ENCODE measurements at regions not wholly inside any gene's neighbourhood (a gene's known extent, or its start where the extent isn't known, plus 50 kb on each side); places are given as distances from the start of the nearest gene placed in this dataset.
"Not testable (repeated sequence)": the region's sequence is repeated elsewhere in the genome, so short reads cannot be mapped to it uniquely, and the experiment has no call there.

DNA sequence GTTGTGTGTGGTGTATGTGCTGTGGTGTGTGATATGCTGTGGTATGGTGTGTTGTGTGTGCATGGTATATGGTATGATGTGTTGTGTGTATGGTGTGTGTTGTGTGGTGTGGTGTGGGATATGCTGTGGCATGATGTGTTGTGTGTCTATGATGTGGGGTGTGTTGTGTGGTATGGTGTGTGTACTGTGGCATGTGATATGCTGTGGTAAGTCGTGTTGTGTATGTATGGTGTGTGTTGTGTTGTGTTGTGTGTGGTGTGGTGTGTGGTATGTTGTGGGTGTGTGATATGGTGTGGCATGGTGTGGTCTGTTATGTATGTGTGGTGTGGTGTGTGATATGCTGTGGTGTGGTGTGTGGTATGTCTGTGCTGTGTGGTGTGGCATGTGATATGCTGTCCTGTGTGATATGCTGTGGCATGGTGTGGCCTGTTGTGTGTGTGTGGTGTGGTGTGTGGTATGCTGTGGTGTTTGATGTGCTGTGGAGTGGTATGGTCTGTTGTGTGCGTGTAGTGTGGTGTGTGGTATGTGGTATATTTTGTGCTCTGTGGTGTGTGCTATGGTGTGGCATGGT, 318.0 kb downstream of the PTPRU start:
- Histone ChIP-seq H3K4me3 (ENCODE audit: low read depth in 1 of 2, low read length in 2 of 2) (no peak overlapping the region), H3K27me3 (ENCODE audit: control insufficient read depth in 1 of 2, insufficient read depth in 2 of 2, low read length in 2 of 2) (no peaks in the 10 kb centered on the region), H3K4me1 (ENCODE audit: control insufficient read depth in 1 of 2, insufficient read depth in 2 of 2, low read length in 2 of 2) (no peaks in the 10 kb centered on the region), H3K36me3 (ENCODE audit: control insufficient read depth in 1 of 2, insufficient read depth in 2 of 2, low read length in 2 of 2) (no peaks in the 10 kb centered on the region), H3K9me3 (ENCODE audit: control insufficient read depth in 1 of 2, low read length in 2 of 2) (no peaks in the 10 kb centered on the region), H3K9ac (ENCODE audit: low read depth in 1 of 2, low read length in 2 of 2) (no peak overlapping the region), H3K27ac (ENCODE audit: low read depth, low read length) (no peak overlapping the region)

DNA sequence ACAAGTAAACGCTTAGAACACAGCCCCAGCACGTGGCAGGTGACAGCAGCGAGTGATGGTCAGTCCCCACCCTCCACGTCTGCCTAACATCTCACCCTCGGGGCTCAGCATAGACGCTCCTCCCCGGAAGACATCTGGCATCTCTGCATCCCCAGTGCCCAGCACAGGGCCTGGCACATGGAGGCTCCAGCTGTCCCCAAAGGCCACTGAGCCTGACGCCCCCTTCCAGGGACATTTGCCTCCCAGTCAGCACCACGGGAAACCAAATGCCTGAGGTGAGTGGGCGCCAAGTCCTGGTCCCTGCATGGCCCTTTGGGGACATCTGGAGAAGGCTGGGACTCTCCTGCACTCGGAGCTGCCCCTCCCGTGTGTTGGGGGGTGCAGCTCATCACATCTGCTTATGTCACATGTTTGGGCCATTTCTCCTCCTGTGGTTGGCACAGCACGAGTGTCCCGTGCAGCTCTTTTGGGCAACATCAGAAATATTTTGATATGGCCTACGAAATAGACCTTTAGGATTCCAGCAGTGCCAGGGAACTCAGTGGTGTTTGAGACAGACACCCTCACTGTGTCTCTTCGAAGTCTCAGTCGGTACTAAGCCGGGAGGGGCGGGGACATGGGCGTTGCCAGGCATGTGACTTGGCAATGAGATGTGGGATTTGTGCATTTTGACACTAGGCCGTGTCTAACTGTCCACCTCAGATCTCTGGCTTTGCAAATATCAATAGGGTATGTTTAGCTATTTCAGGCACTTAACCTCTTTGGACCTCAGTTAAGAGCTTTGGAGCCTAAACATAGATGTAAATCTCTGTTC, 315.0 kb downstream of the PTPRU start:
- H3K27me3 ChIP-seq (ENCODE audit: control insufficient read depth in 1 of 2, insufficient read depth in 2 of 2, low read length in 2 of 2) = no peaks in the 10 kb centered on the region
- no peaks in the 10 kb centered on the region for H3K4me1 ChIP-seq (ENCODE audit: control insufficient read depth in 1 of 2, insufficient read depth in 2 of 2, low read length in 2 of 2)
- no peak overlapping the region for H3K27ac ChIP-seq (ENCODE audit: low read depth, low read length)
- no peaks in the 10 kb centered on the region for H3K9me3 ChIP-seq (ENCODE audit: control insufficient read depth in 1 of 2, low read length in 2 of 2)
- no peaks in the 10 kb centered on the region for H3K36me3 ChIP-seq (ENCODE audit: control insufficient read depth in 1 of 2, insufficient read depth in 2 of 2, low read length in 2 of 2)
- no peak overlapping the region for H3K9ac ChIP-seq (ENCODE audit: low read depth in 1 of 2, low read length in 2 of 2)
- H3K4me3 ChIP-seq (ENCODE audit: low read depth in 1 of 2, low read length in 2 of 2) = no peak overlapping the region

DNA sequence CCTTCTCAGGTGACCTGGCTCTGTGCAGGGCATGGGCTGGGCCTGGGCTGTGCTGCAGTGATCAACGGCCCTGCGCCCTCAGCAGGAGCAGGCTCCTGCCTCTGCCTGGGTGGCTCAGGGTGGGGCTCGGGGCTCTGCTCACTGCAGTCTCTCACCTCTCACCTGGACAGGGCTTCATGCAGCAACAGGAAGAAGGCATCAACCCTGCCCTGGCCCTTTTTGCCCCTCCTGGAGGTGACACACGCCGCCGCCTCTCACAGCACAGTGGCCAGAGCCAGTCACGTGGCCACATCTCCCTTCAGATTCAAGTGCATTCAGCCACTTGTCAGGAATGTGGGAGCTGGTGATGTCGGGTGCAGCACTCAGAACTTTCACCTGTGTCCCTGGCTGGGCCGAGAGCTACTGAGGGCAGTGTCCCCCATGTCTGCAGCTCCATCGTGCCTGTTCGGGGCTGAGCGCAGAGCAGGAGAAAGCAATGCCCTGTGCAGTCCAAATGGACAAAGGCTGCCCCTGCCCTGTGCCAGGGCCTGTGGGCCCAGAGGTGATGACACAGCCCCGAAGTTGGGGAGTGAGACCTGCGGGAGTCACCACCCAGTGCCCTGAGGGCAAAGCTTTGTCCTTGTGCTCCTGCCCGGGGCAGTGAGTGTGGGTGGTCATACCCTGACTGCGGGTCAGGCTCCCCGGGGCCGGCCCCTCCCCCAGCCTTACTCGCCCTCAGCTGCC, 314.0 kb downstream of the PTPRU start:
- no peak overlapping the region for H3K27ac ChIP-seq (ENCODE audit: low read depth, low read length)

DNA sequence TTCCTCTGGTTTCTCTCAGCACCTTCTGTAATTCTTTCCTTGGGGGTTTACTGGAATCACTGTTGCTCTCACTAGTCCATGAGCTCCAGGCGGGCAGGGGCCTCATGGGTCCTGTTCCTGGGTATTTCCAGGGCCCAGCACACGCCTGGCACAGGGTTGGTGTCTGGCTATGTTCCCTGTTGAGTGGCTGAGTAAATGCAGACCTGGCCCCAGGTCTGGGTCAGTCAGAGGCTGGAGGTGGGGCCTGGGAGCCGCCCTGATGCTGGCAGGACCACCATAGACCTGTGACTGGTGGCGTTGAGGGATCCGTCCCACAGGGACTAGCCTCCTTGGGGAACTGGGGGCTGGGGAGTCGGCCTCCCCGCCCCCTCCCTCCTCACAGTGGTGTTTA, 313.4 kb downstream of the PTPRU start:
- H3K27me3 ChIP-seq (ENCODE audit: control insufficient read depth in 1 of 2, insufficient read depth in 2 of 2, low read length in 2 of 2); H3K36me3 ChIP-seq (ENCODE audit: control insufficient read depth in 1 of 2, insufficient read depth in 2 of 2, low read length in 2 of 2); H3K4me3 ChIP-seq (ENCODE audit: low read depth in 1 of 2, low read length in 2 of 2); H3K9ac ChIP-seq (ENCODE audit: low read depth in 1 of 2, low read length in 2 of 2); H3K27ac ChIP-seq (ENCODE audit: low read depth, low read length); H3K9me3 ChIP-seq (ENCODE audit: control insufficient read depth in 1 of 2, low read length in 2 of 2); H3K4me1 ChIP-seq (ENCODE audit: control insufficient read depth in 1 of 2, insufficient read depth in 2 of 2, low read length in 2 of 2): not testable (repeated sequence)

More for the DNA sequence above, 314.0 kb downstream of the PTPRU start:
- Histone ChIP-seq H3K9ac (ENCODE audit: low read depth in 1 of 2, low read length in 2 of 2) (no peak overlapping the region), H3K27me3 (ENCODE audit: control insufficient read depth in 1 of 2, insufficient read depth in 2 of 2, low read length in 2 of 2) (no peaks in the 10 kb centered on the region), H3K4me1 (ENCODE audit: control insufficient read depth in 1 of 2, insufficient read depth in 2 of 2, low read length in 2 of 2) (no peaks in the 10 kb centered on the region), H3K4me3 (ENCODE audit: low read depth in 1 of 2, low read length in 2 of 2) (no peak overlapping the region), H3K36me3 (ENCODE audit: control insufficient read depth in 1 of 2, insufficient read depth in 2 of 2, low read length in 2 of 2) (no peaks in the 10 kb centered on the region), H3K9me3 (ENCODE audit: control insufficient read depth in 1 of 2, low read length in 2 of 2) (no peaks in the 10 kb centered on the region)

DNA sequence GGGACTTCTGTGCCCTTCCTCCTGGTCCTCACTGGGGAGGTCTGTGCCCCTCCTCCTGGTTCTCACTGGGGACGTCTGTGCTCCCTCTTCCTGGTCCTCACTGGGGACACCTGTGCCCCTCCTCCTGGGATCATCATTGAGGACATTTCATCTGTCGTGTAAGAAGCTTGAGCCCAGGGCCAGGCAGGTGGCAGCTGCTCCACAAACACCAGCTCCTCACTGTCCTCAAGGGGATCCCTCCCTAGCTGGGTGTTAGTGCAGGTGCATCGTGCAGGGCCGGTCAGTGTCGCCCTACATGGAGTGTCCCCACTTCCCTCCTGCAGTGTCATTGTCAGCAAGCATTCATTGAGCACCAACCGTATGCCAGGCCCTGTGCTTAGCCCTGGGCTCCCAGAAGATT, 312.7 kb downstream of the PTPRU start:
- H3K4me3 ChIP-seq (ENCODE audit: low read depth in 1 of 2, low read length in 2 of 2) = no peak overlapping the region
- H3K4me1 ChIP-seq (ENCODE audit: control insufficient read depth in 1 of 2, insufficient read depth in 2 of 2, low read length in 2 of 2) = no peaks in the 10 kb centered on the region
- H3K27me3 ChIP-seq (ENCODE audit: control insufficient read depth in 1 of 2, insufficient read depth in 2 of 2, low read length in 2 of 2) = no peaks in the 10 kb centered on the region
- H3K9me3 ChIP-seq (ENCODE audit: control insufficient read depth in 1 of 2, low read length in 2 of 2) = no peaks in the 10 kb centered on the region
- no peak overlapping the region for H3K9ac ChIP-seq (ENCODE audit: low read depth in 1 of 2, low read length in 2 of 2)
- no peak overlapping the region for H3K27ac ChIP-seq (ENCODE audit: low read depth, low read length)
- H3K36me3 ChIP-seq (ENCODE audit: control insufficient read depth in 1 of 2, insufficient read depth in 2 of 2, low read length in 2 of 2) = no peaks in the 10 kb centered on the region

DNA sequence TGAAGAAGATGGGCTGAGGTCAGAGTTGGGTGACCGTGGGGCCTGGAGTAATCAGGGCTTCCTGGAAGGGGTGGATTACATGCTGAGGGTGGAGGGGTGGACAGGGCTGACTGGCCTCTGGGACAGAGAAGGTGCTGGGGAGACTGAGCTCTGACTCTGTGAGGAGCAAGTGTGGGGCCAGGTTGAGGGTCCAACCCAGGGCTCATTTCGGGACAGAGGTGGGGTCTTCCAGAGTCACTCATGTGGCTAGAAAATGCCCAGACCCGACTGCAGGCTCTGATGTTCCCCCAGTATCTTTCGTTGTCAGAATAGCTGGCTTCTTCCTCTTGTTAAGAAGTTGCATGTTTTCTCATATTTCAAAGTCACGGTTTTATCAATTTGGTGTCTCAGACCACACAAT, 311.8 kb downstream of the PTPRU start:
- H3K9ac ChIP-seq (ENCODE audit: low read depth in 1 of 2, low read length in 2 of 2) = no peak overlapping the region
- no peaks in the 10 kb centered on the region for H3K27me3 ChIP-seq (ENCODE audit: control insufficient read depth in 1 of 2, insufficient read depth in 2 of 2, low read length in 2 of 2)
- no peaks in the 10 kb centered on the region for H3K36me3 ChIP-seq (ENCODE audit: control insufficient read depth in 1 of 2, insufficient read depth in 2 of 2, low read length in 2 of 2)
- H3K4me3 ChIP-seq (ENCODE audit: low read depth in 1 of 2, low read length in 2 of 2) = no peak overlapping the region
- no peaks in the 10 kb centered on the region for H3K4me1 ChIP-seq (ENCODE audit: control insufficient read depth in 1 of 2, insufficient read depth in 2 of 2, low read length in 2 of 2)
- H3K27ac ChIP-seq (ENCODE audit: low read depth, low read length) = no peak overlapping the region
- H3K9me3 ChIP-seq (ENCODE audit: control insufficient read depth in 1 of 2, low read length in 2 of 2) = no peaks in the 10 kb centered on the region

DNA sequence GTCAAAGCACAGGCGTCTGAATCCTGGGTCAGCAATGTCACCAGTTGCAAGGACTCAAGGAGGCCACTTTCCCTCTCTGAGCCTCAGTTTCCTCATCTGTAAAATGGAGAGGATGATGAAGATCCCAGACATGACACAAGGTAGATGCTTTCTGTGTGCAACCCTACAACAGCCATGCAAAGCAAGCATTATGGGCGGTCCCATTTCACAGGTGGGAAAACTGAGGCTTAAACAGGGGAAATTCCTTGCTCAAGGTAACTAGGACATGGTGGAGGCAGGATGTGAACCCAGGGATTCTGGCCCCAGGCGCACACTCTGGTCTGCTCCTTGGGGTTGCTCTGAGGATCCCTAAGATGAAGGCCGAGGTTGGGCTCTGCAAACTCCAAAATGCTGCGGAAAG, 311.0 kb downstream of the PTPRU start:
- no peak overlapping the region for H3K9ac ChIP-seq (ENCODE audit: low read depth in 1 of 2, low read length in 2 of 2)
- no peaks in the 10 kb centered on the region for H3K4me1 ChIP-seq (ENCODE audit: control insufficient read depth in 1 of 2, insufficient read depth in 2 of 2, low read length in 2 of 2)
- H3K27me3 ChIP-seq (ENCODE audit: control insufficient read depth in 1 of 2, insufficient read depth in 2 of 2, low read length in 2 of 2) = no peaks in the 10 kb centered on the region
- H3K36me3 ChIP-seq (ENCODE audit: control insufficient read depth in 1 of 2, insufficient read depth in 2 of 2, low read length in 2 of 2) = no peaks in the 10 kb centered on the region
- no peak overlapping the region for H3K27ac ChIP-seq (ENCODE audit: low read depth, low read length)
- no peak overlapping the region for H3K4me3 ChIP-seq (ENCODE audit: low read depth in 1 of 2, low read length in 2 of 2)
- no peaks in the 10 kb centered on the region for H3K9me3 ChIP-seq (ENCODE audit: control insufficient read depth in 1 of 2, low read length in 2 of 2)

DNA sequence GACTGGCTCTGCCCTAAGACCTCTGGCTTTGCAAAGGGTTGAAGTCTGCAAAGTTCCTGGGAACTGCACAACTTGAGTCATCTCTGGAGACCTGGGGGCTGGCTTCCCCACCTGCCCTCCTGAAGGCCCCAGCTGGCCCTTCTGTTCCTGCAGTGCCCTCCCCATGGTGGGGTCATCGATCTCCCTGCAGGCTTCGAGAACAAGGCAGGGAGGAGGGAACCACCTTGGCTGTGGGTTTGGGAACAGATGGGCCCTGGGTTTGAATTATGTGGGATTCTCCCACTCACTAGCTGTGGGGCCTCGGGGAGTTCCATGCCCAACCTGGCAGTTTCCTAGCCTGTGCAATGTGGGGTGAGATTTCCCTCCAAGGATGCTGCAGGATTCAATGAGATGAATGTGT, 310.2 kb downstream of the PTPRU start:
- H3K36me3 ChIP-seq (ENCODE audit: control insufficient read depth in 1 of 2, insufficient read depth in 2 of 2, low read length in 2 of 2) = no peaks in the 10 kb centered on the region

DNA sequence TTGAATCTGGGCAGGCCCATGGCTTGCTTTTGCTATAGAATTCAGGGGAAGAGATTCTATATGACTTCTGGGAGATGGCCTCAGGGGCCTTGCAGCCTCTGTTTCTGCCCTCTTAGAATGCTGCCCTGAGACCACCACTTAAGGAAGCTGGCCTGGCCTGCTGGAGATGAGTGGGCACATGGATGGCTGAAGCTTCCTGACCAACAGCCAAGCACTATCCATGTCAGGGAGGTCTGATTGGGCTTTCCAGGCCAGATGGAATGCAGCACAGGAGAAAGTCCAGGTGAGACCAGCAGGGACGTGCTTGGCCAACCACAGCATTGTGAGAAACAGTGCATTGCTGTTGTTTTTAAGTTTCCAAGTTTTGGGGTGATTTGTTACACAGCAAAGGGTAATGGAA, 308.1 kb downstream of the PTPRU start:
- H3K36me3 ChIP-seq (ENCODE audit: control insufficient read depth in 1 of 2, insufficient read depth in 2 of 2, low read length in 2 of 2) = no peaks in the 10 kb centered on the region
- H3K27ac ChIP-seq (ENCODE audit: low read depth, low read length) = no peak overlapping the region
- peaks cover 0 to under 1% of the 10 kb centered on the region in 2 donors for H3K27me3 ChIP-seq (ENCODE audit: control insufficient read depth in 1 of 2, insufficient read depth in 2 of 2, low read length in 2 of 2)
- no peaks in the 10 kb centered on the region for H3K4me1 ChIP-seq (ENCODE audit: control insufficient read depth in 1 of 2, insufficient read depth in 2 of 2, low read length in 2 of 2)
- H3K4me3 ChIP-seq (ENCODE audit: low read depth in 1 of 2, low read length in 2 of 2) = no peak overlapping the region
- H3K9ac ChIP-seq (ENCODE audit: low read depth in 1 of 2, low read length in 2 of 2) = no peak overlapping the region
- no peaks in the 10 kb centered on the region for H3K9me3 ChIP-seq (ENCODE audit: control insufficient read depth in 1 of 2, low read length in 2 of 2)

More for the DNA sequence above, 310.2 kb downstream of the PTPRU start:
- H3K9ac ChIP-seq (ENCODE audit: low read depth in 1 of 2, low read length in 2 of 2) = no peak overlapping the region
- no peaks in the 10 kb centered on the region for H3K27me3 ChIP-seq (ENCODE audit: control insufficient read depth in 1 of 2, insufficient read depth in 2 of 2, low read length in 2 of 2)
- no peak overlapping the region for H3K27ac ChIP-seq (ENCODE audit: low read depth, low read length)
- H3K4me1 ChIP-seq (ENCODE audit: control insufficient read depth in 1 of 2, insufficient read depth in 2 of 2, low read length in 2 of 2) = no peaks in the 10 kb centered on the region
- no peaks in the 10 kb centered on the region for H3K9me3 ChIP-seq (ENCODE audit: control insufficient read depth in 1 of 2, low read length in 2 of 2)
- no peak overlapping the region for H3K4me3 ChIP-seq (ENCODE audit: low read depth in 1 of 2, low read length in 2 of 2)

DNA sequence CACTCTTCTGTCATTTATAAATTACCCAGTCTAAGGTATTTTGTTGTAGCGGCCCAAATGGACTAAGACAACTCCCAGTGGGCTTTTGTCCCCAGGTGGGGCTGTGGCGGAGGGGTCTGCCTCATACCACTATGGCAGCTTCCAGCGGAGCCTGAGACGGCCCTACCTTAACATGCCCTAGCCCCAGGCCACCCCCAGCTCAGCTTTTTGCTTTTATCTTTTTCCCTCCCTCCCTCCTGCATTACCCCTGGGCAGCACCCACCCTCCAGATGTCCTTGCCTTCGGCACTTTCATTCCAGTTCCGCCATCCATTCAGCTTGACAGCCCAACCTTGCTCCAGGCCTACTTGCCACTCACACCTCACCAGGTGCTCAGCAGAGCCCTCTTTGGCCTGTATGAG, 307.3 kb downstream of the PTPRU start:
- Histone ChIP-seq H3K27ac (ENCODE audit: low read depth, low read length) (no peak overlapping the region), H3K9me3 (ENCODE audit: control insufficient read depth in 1 of 2, low read length in 2 of 2) (no peaks in the 10 kb centered on the region), H3K9ac (ENCODE audit: low read depth in 1 of 2, low read length in 2 of 2) (no peak overlapping the region), H3K4me3 (ENCODE audit: low read depth in 1 of 2, low read length in 2 of 2) (no peak overlapping the region), H3K4me1 (ENCODE audit: control insufficient read depth in 1 of 2, insufficient read depth in 2 of 2, low read length in 2 of 2) (no peaks in the 10 kb centered on the region), H3K27me3 (ENCODE audit: control insufficient read depth in 1 of 2, insufficient read depth in 2 of 2, low read length in 2 of 2) (peaks cover 0 to 5% of the 10 kb centered on the region in 2 donors), H3K36me3 (ENCODE audit: control insufficient read depth in 1 of 2, insufficient read depth in 2 of 2, low read length in 2 of 2) (no peaks in the 10 kb centered on the region)

All from duodenal mucosa (tissue), 2 donors.